SK-N-MC (cell line): ENCODE measurements at regions not wholly inside any gene's neighbourhood (a gene's known extent, or its start where the extent isn't known, plus 50 kb on each side); places are given as distances from the start of the nearest gene placed in this dataset.

ENCODE experiments used
- EZH2 ChIP-seq: fragments of 200-600 bp; sonication (generic); IDR thresholded peaks from one replicate; pipeline ENCODE4 v1.6.1; 2017; ENCODE audit warnings: antibody characterized with exemption
- FOXP2 ChIP-seq: optimal IDR thresholded peaks from 2 replicates; pipeline ENCODE3; 2011; ENCODE audit warnings: mild to moderate bottlenecking, moderate library complexity; ENCODE audit not compliant: insufficient read depth; ENCODE audit errors: extremely low read length, control extremely low read depth
- POLR2AphosphoS5 ChIP-seq: IDR thresholded peaks from 2 replicates; pipeline ENCODE4 v1.6.1; 2012; ENCODE audit warnings: mild to moderate bottlenecking, low read depth, low read length, borderline replicate concordance

GRCh38 chr6:16909658-16910360, 148.5 kb upstream of the ATXN1 start:
- TF ChIP-seq POLR2AphosphoS5: no peak
- TF ChIP-seq EZH2: no peak
- TF ChIP-seq FOXP2: no peak
